B cell (primary cell): ENCODE measurements at regions not wholly inside any gene's neighbourhood (a gene's known extent, or its start where the extent isn't known, plus 50 kb on each side); places are given as distances from the start of the nearest gene placed in this dataset.

Experiments used
- ATAC-seq: fragments of 200-7000 bp; cut with Tn5 transposase; one replicate; pipeline ENCODE4 v1.10.0; 2021; ENCODE audit warnings: low read depth, mild to moderate bottlenecking, moderate number of reproducible peaks, moderate library complexity
- CTCF ChIA-PET: fragments of 350-600 bp; sonication (Branson Sonifier 250); formaldehyde crosslinking; loops from one replicate; lab custom pipeline; 2021; ENCODE audit warnings: antibody characterized with exemption, inconsistent platforms; lab: Charles Lee
- POLR2A ChIA-PET: fragments of 350-600 bp; sonication (Branson Sonifier 250); formaldehyde crosslinking; loops from one replicate; lab custom pipeline; 2021; ENCODE audit warnings: antibody characterized with exemption; lab: Charles Lee
- DNase-seq: peaks from one replicate; pipeline ENCODE4 v3.0.0; 2013
- H2AFZ ChIP-seq: 2 replicates; pipeline ENCODE4 v1.6.1; 2012; ENCODE audit warnings: mild to moderate bottlenecking, low read depth, low read length; ENCODE audit not compliant: insufficient read depth, poor library complexity, severe bottlenecking
- H3K27ac ChIP-seq, 2 donors: 1 replicate in 1 of 2; 2 replicates in 1 of 2; pipeline ENCODE4 v1.5.1; 2012 to 2013; ENCODE audit warnings: low read length in 2 of 2, mild to moderate bottlenecking in 2 of 2, moderate library complexity in 1 of 2
- H3K27me3 ChIP-seq, 4 experiments: fragments of 200-600 bp in 1 of 4; sonication (generic) in 1 of 4; replicated peaks in 1 of 4; 1 replicate in 2 of 4; 2 replicates in 2 of 4; pipeline versions ENCODE4 v1.6.1 to v1.7.0; 2013 to 2016; ENCODE audit warnings: low read length in 3 of 4, mild to moderate bottlenecking in 2 of 4, mixed read lengths in 1 of 4, moderate library complexity in 1 of 4; ENCODE audit not compliant: insufficient read depth in 4 of 4, control insufficient read depth in 3 of 4; ENCODE audit errors: control extremely low read depth in 1 of 4
- H3K36me3 ChIP-seq, 2 experiments: replicated peaks in 1 of 2; 1 replicate in 1 of 2; 2 replicates in 1 of 2; pipeline versions ENCODE4 v1.6.1 to v1.7.1; 2013; ENCODE audit warnings: low read length in 1 of 2; ENCODE audit not compliant: insufficient read depth in 2 of 2, control insufficient read depth in 1 of 2; ENCODE audit errors: control extremely low read depth in 1 of 2, extremely low read depth in 1 of 2
- H3K4me1 ChIP-seq, 2 donors: fragments of 200-600 bp in 1 of 2; sonication (generic) in 1 of 2; 1 replicate in 1 of 2; 2 replicates in 1 of 2; pipeline versions ENCODE4 v1.5.1 to v1.6.1; 2013 to 2017; ENCODE audit warnings: low read length in 2 of 2; ENCODE audit not compliant: control insufficient read depth in 2 of 2, insufficient read depth in 2 of 2
- H3K4me2 ChIP-seq: replicated peaks from 2 replicates; pipeline ENCODE3; 2012; ENCODE audit warnings: mild to moderate bottlenecking, low read depth, low read length; ENCODE audit not compliant: poor library complexity, severe bottlenecking
- H3K4me3 ChIP-seq, 5 experiments: fragments of 200-600 bp in 1 of 5; sonication (generic) in 1 of 5; 1 replicate in 3 of 5; 2 replicates in 2 of 5; pipeline versions ENCODE4 v1.5.1 to v1.7.0; 2011 to 2016; ENCODE audit warnings: low read length in 4 of 5, mild to moderate bottlenecking in 4 of 5, low read depth in 2 of 5, control low read depth in 1 of 5, moderate library complexity in 1 of 5; ENCODE audit not compliant: insufficient read depth in 1 of 5; ENCODE audit errors: control extremely low read depth in 1 of 5, extremely low read depth in 1 of 5
- H3K79me2 ChIP-seq: fragments of 200-600 bp; sonication (generic); one replicate; pipeline ENCODE4 v1.6.0; 2016; ENCODE audit warnings: low read length; ENCODE audit not compliant: control insufficient read depth, insufficient read depth
- H3K9ac ChIP-seq: fragments of 200-600 bp; sonication (generic); 2 replicates; pipeline ENCODE4 v1.6.1; 2017; ENCODE audit warnings: mild to moderate bottlenecking, low read length, moderate library complexity
- H3K9me3 ChIP-seq, 3 donors: one replicate each; pipeline versions ENCODE4 v1.6.1 to v1.7.1; 2013; ENCODE audit warnings: low read length in 2 of 3; ENCODE audit not compliant: control insufficient read depth in 2 of 3, insufficient read depth in 1 of 3; ENCODE audit errors: control extremely low read depth in 1 of 3
- H4K20me1 ChIP-seq: 2 replicates; pipeline ENCODE4 v1.6.0; 2012; ENCODE audit warnings: mild to moderate bottlenecking, low read length; ENCODE audit not compliant: insufficient read depth, control insufficient read depth, poor library complexity, severe bottlenecking
- H3K27ac Mint-ChIP-seq: one replicate; pipeline ENCODE4 v1.8.0; 2021; ENCODE audit warnings: mixed read lengths
- H3K27me3 Mint-ChIP-seq: one replicate; pipeline ENCODE4 v1.8.0; 2021; ENCODE audit warnings: mixed read lengths
- H3K4me1 Mint-ChIP-seq: one replicate; pipeline ENCODE4 v1.8.0; 2021; ENCODE audit warnings: mixed read lengths
- H3K4me3 Mint-ChIP-seq: one replicate; pipeline ENCODE4 v1.8.0; 2021; ENCODE audit warnings: mixed read lengths
- H3K9me3 Mint-ChIP-seq: one replicate; pipeline ENCODE4 v1.8.0; 2022; ENCODE audit warnings: mixed read lengths; ENCODE audit not compliant: insufficient read depth
- CTCF ChIP-seq: fragments of 200-600 bp; IDR thresholded peaks from one replicate; pipeline ENCODE4 v1.8.0; 2022; ENCODE audit warnings: antibody characterized with exemption, mild to moderate bottlenecking
- EZH2 ChIP-seq: IDR thresholded peaks from 2 replicates; pipeline ENCODE4 v1.6.1; 2012; ENCODE audit warnings: borderline replicate concordance, low read depth, mild to moderate bottlenecking, moderate library complexity, low read length; ENCODE audit not compliant: insufficient read depth, poor library complexity, severe bottlenecking
- WGBS: methylation state at CpG from one replicate; pipeline ENCODE4 v1.1.5; 2013; ENCODE audit warnings: missing lambda C conversion rate; ENCODE audit not compliant: insufficient coverage; 5-methylcytosine and 5-hydroxymethylcytosine counted together
- intact Hi-C: fragments of 100-400 bp; cut with micrococcal nuclease; formaldehyde crosslinking; loops from one replicate; pipeline ENCODE4 v1.10.0; 2022

DNA sequence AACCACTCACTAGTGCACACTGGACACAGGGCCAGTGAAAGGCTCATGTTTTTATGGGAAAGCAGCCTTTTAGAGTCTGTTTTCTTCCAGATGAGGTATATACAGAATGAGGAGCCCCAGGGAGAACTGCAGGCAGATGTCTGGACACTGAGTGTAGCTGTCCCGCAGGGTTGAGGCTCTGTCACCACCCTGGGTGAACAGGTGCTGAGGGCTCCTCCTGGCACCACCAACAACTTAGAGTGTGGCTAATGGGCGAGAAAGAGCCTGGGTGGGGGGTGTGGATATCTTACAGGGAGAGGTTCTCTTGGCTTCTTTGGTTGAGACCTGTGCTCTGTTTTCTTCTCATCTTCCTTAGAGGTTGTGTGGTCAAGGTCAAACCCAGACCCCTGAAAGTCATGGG, 202.1 kb upstream of the GPR12 start:
- H3K4me2 ChIP-seq: no peak overlapping the region
- CTCF ChIA-PET: no interaction called here
- no peak for DNase-seq
- H3K36me3 ChIP-seq: no peaks in the 10 kb centered on the region
- H3K79me2 ChIP-seq: no peaks in the 10 kb centered on the region
- Mint-ChIP-seq H3K27me3 (peaks cover 19% of the 10 kb centered on the region), H3K27ac (no peak overlapping the region), H3K4me3 (no peak overlapping the region), H3K4me1 (peaks cover 2% of the 10 kb centered on the region), H3K9me3 (no peaks in the 10 kb centered on the region)
- no peak overlapping the region for H2AFZ ChIP-seq
- POLR2A ChIA-PET: no interaction called here
- no peak overlapping the region for H3K27ac ChIP-seq
- H3K27me3 ChIP-seq: peaks cover 0 to 4% (median 0%) of the 10 kb centered on the region in 4 experiments
- TF ChIP-seq CTCF (no peak), EZH2 (no peak)
- no peak for ATAC-seq
- H4K20me1 ChIP-seq: no peaks in the 10 kb centered on the region
- no CpG with 5 or more reads among the region's 2 CpGs for WGBS
- H3K9me3 ChIP-seq: no peaks in the 10 kb centered on the region
- no peak overlapping the region for H3K4me3 ChIP-seq
- no peak overlapping the region for H3K9ac ChIP-seq
- intact Hi-C loops: no loop called here
- H3K4me1 ChIP-seq: no peaks in the 10 kb centered on the region

DNA sequence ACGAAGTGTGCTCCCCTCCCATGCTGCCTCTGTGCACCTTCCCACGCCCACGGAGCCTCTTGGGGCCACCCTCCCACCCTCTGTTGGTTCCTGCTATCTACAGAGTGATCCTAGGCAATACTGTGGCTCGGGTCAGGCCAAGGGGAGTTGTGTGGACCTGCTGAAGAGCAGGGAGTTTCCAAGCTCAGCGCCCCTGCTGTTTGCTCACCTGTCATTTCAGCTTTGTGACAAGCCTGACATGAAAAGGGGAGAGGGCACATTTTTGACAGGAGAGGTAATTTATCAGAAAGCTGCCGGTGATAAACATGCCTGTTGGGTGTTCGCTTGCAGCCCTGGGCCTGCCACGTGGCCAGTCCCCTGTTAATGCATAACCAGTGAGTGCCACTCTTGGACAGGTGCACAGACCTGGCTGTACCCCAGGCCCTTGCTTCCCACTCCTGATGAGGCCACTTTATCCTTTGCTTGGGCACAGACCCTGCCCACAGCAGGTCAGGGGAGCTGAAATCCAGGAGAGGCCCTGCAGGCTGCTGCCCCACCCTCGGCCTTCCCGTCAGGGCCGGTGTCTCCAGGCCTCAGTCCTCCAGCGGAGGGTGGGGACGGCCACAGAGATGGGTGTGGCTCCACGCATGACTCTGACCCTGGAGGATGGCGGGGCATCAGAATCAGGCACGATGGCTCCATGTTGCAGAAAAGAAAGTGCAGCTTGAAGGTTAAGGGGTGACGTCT, 201.5 kb upstream of the GPR12 start:
- Histone ChIP-seq H3K9ac (no peak overlapping the region), H4K20me1 (no peaks in the 10 kb centered on the region), H3K4me1 (no peaks in the 10 kb centered on the region), H3K4me3 (no peak overlapping the region), H3K27ac (no peak overlapping the region), H3K9me3 (no peaks in the 10 kb centered on the region), H3K36me3 (no peaks in the 10 kb centered on the region), H3K79me2 (no peaks in the 10 kb centered on the region), H3K4me2 (no peak overlapping the region), H3K27me3 (peaks cover 0 to 4% (median 0%) of the 10 kb centered on the region in 4 experiments), H2AFZ (no peak overlapping the region)
- intact Hi-C loops: no loop called here
- WGBS: 88% methylated on average over 12 of the region's 17 CpGs
- ChIA-PET POLR2A (no interaction called here), CTCF (no interaction called here)
- Mint-ChIP-seq H3K4me3 (no peak overlapping the region), H3K27me3 (peaks cover 22% of the 10 kb centered on the region), H3K4me1 (peaks cover 2% of the 10 kb centered on the region), H3K27ac (no peak overlapping the region), H3K9me3 (no peaks in the 10 kb centered on the region)
- ATAC-seq (no peak), DNase-seq (no peak)
- TF ChIP-seq CTCF (no peak), EZH2 (no peak)
